Skeletal muscle tissue (tissue), 3 donors: ENCODE measurements at regions not wholly inside any gene's neighbourhood (a gene's known extent, or its start where the extent isn't known, plus 50 kb on each side); places are given as distances from the start of the nearest gene placed in this dataset.
"Not testable (repeated sequence)": the region's sequence is repeated elsewhere in the genome, so short reads cannot be mapped to it uniquely, and the experiment has no call there.

Experiments
- H3K27ac ChIP-seq: one replicate; pipeline ENCODE4 v1.7.0; 2013; ENCODE audit warnings: mild to moderate bottlenecking, low read depth, low read length, inconsistent platforms
- H3K27me3 ChIP-seq, 3 donors: one replicate each; pipeline ENCODE4 v1.7.0; 2013; ENCODE audit warnings: low read length in 3 of 3; ENCODE audit not compliant: control insufficient read depth in 3 of 3, insufficient read depth in 3 of 3
- H3K36me3 ChIP-seq, 3 donors: one replicate each; pipeline ENCODE4 v1.7.0; 2013; ENCODE audit warnings: low read length in 3 of 3; ENCODE audit not compliant: control insufficient read depth in 3 of 3, insufficient read depth in 3 of 3
- H3K4me1 ChIP-seq, 3 donors: one replicate each; pipeline ENCODE4 v1.7.0; 2013; ENCODE audit warnings: low read length in 3 of 3, mild to moderate bottlenecking in 3 of 3; ENCODE audit not compliant: control insufficient read depth in 3 of 3, insufficient read depth in 3 of 3
- H3K4me3 ChIP-seq, 3 donors: one replicate each; pipeline ENCODE4 v1.7.0; 2013; ENCODE audit warnings: low read length in 3 of 3
- H3K9ac ChIP-seq, 3 donors: one replicate each; pipeline ENCODE4 v1.7.0; 2013; ENCODE audit warnings: low read length in 3 of 3, mild to moderate bottlenecking in 3 of 3, moderate library complexity in 2 of 3, low read depth in 1 of 3
- H3K9me3 ChIP-seq, 3 donors: one replicate each; pipeline ENCODE4 v1.7.0; 2013; ENCODE audit warnings: low read length in 3 of 3; ENCODE audit not compliant: control insufficient read depth in 3 of 3
- donor health status: Osteomylitis.

DNA sequence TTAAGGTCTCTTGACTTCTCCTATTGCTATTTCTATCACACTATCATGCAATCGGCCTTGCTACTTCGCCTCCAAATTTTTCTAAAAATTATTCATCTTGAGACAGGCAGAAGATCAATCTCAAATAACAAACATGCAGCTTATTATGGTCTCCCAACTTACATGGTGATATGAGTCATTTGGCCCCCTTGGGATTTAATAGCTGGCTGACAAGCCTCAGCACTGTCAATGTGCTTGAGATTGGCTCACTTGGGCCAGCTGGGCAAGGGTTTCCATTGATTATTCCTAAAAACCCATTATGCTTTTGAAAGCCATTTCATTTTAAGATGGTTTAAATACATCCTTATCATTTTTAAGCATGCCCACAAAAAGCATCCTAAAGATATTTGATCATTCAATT lies 224.5 kb upstream of the NFIA start:
- H3K27ac ChIP-seq: no peak overlapping the region
- H3K36me3 ChIP-seq: no peaks in the 10 kb centered on the region
- H3K9ac ChIP-seq: no peak overlapping the region
- peaks cover 0 to 13% (median 3%) of the 10 kb centered on the region in 3 donors for H3K4me1 ChIP-seq
- no peak overlapping the region for H3K4me3 ChIP-seq
- no peaks in the 10 kb centered on the region for H3K27me3 ChIP-seq
- H3K9me3 ChIP-seq: no peaks in the 10 kb centered on the region

DNA sequence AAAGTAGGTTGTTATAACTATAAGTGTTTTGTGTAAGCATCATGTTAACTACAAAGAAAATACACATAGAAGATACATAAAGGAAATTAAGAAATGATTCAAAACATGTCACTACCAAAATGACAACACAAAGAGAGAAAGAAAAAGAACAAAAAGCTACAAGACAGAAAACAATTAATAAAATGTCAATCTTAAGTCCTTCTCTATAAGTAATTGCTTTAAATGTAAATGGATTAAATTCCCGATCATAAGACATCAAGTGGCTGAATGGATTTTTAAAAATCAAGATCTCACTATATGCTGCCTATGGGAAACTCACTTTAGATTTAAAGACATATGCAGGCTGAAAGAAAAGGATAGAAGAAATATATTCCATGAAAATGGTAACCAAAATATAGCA lies 232.3 kb upstream of the NFIA start:
- Histone ChIP-seq H3K4me3 (no peak overlapping the region), H3K4me1 (no peaks in the 10 kb centered on the region), H3K27me3 (no peaks in the 10 kb centered on the region), H3K9me3 (peaks cover 0 to 3% (median 0%) of the 10 kb centered on the region in 3 donors), H3K9ac (no peak overlapping the region), H3K36me3 (no peaks in the 10 kb centered on the region), H3K27ac (no peak overlapping the region)

DNA sequence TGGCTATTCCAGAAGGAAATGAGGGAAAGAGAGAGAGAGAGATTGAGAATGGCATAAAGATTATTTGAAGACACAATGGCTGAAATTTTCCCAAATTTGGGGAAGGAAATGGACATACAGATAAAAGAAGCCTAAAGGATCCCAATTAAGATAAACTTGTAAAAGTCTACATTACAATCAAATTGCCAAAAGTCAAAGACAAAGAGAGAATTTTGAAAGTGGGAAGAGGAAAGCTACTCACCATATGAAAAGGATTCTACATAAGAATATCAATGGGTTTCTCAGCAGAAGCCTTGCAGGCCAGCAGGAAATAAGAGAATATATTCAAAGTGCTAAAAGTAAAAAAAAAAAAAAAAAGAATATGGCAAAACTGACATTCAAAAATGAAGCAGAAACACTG lies 233.0 kb upstream of the NFIA start:
- Histone ChIP-seq H3K27ac (no peak overlapping the region), H3K9me3 (peaks cover 0 to 3% (median 0%) of the 10 kb centered on the region in 3 donors), H3K4me3 (no peak overlapping the region), H3K36me3 (no peaks in the 10 kb centered on the region), H3K4me1 (no peaks in the 10 kb centered on the region), H3K27me3 (no peaks in the 10 kb centered on the region), H3K9ac (no peak overlapping the region)

DNA sequence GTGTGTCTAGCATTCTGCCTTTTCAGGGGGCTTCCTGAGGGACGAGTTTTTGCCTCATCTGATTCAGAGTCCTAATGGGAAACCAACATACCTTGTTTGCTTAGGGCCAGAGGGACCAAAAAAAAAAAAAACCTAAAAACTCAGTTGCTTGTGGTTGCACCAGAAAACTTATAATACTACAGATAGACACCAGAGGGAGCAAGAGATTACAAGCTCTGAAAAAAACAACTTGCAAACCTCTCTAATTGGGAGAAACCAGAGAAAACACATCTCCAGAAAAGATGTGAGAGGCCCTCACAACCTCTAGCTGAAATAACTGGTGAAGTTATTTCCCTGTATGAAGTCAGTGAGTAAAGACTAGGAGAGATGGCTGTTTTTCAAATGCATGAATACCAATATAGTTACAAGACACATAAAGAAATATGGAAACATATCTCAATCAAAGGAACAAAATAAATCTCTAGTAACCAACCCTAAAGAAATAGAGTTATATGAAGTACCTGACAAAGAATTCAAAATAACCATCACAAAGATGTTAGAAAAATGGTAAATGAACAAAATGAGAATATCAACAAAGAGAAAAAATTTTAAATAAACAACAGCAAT lies 233.7 kb upstream of the NFIA start:
- no peaks in the 10 kb centered on the region for H3K27me3 ChIP-seq
- no peaks in the 10 kb centered on the region for H3K36me3 ChIP-seq
- no peak overlapping the region for H3K4me3 ChIP-seq
- no peak overlapping the region for H3K9ac ChIP-seq
- H3K27ac ChIP-seq: no peak overlapping the region
- H3K9me3 ChIP-seq: peaks cover 0 to 3% (median 0%) of the 10 kb centered on the region in 3 donors
- H3K4me1 ChIP-seq: no peaks in the 10 kb centered on the region

DNA sequence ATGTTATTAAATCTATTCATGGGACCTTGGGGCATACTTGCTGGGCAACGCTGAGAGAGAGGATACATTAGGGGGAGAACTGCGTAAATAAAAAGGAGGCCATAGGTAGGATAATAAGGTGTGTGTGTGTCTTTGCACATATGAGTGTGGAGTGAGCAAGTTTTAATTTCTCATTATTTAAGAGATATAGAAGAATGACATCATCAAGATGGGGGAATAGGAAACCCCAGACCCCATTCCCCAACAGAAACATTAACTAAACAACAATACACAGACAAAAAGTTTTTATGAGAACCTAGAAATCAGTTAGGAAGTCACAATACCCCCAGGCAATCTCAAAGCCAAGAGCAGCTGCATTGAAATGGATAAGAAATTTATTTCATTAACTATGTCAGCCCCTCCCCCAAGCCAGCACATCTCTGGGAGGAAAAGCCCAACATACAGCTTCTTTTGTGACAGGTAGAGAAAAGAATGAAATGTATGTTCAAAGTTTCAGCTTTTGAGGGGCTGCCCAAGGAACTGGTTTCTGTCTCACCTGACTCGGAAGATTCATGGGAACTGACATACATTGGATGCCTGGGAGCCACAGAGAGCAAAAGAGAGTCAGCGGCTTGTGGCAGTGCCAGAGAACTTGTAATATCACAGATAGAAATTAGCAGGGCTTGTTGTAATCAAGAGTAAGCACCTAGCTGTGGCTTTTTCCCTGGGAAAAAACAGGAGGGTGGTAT lies 234.3 kb upstream of the NFIA start:
- Histone ChIP-seq H3K4me1 (no peaks in the 10 kb centered on the region), H3K27ac (no peak overlapping the region), H3K27me3 (no peaks in the 10 kb centered on the region), H3K9ac (no peak overlapping the region), H3K36me3 (no peaks in the 10 kb centered on the region), H3K9me3 (peaks cover 0 to 3% (median 0%) of the 10 kb centered on the region in 3 donors), H3K4me3 (no peak overlapping the region)

DNA sequence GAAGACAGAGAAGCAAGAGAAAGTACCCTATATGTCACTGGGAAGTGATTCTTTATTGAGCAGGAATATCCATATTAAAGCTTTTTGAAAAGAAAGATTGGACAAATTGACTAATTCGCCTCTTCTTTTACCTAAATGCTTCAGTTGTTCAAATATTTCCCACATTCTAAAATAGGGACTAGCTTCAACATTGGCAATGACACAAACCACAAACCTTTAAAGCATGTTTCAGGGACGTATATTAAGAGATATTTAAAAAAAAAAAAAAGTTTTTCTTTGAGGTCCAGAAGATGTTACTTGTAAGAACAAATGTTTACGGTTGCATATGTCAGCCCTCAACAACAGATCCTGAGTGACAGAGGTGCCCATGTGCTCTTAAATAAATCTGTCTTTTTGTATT lies 235.0 kb upstream of the NFIA start:
- H3K27me3 ChIP-seq: no peaks in the 10 kb centered on the region

DNA sequence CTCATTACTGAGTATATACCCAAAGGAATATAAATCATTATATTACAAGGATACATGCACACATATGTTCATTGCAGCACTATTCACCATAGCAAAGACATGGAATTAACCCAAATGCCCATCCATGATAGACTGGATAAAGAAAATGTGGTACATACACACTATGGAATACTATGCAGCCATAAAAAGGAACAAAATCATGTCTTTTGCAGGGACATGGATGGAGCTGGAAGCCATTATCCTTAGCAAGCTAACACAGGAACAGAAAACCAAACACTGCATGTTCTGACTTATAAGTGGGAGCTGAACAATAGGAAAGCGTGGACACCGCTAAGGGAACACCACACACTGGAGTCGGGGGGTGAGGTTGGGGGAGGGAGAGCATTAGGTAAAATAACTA lies 236.7 kb upstream of the NFIA start:
- H3K4me1 ChIP-seq, H3K9me3 ChIP-seq, H3K27me3 ChIP-seq, H3K27ac ChIP-seq, H3K36me3 ChIP-seq, H3K4me3 ChIP-seq, H3K9ac ChIP-seq: not testable (repeated sequence)

More for the DNA sequence above, 235.0 kb upstream of the NFIA start:
- peaks cover 0 to 3% (median 0%) of the 10 kb centered on the region in 3 donors for H3K9me3 ChIP-seq
- no peaks in the 10 kb centered on the region for H3K4me1 ChIP-seq
- no peaks in the 10 kb centered on the region for H3K36me3 ChIP-seq
- no peak overlapping the region for H3K4me3 ChIP-seq
- no peak overlapping the region for H3K27ac ChIP-seq
- H3K9ac ChIP-seq: no peak overlapping the region

DNA sequence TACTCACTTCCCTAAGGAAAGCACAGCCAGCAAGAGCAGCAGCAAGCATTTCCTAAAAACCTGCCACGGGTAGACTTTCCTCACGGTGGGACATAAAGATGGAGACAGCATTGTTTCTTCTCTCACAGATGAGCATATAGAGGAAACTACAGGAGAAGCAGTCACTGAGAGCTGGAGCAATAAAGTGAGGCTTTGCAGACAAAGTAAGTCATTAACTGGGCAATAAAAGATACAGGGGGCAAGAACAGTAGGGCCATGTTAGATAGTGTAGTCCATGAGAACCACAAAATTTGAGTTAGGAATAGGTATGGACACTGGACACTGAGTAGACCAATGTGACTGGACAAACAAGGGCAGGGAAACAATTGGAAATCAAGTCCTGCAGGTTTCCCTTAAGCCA lies 240.1 kb upstream of the NFIA start:
- Histone ChIP-seq H3K27me3 (no peaks in the 10 kb centered on the region), H3K9me3 (no peaks in the 10 kb centered on the region), H3K9ac (no peak overlapping the region), H3K36me3 (no peaks in the 10 kb centered on the region), H3K4me3 (no peak overlapping the region), H3K27ac (no peak overlapping the region), H3K4me1 (no peaks in the 10 kb centered on the region)

DNA sequence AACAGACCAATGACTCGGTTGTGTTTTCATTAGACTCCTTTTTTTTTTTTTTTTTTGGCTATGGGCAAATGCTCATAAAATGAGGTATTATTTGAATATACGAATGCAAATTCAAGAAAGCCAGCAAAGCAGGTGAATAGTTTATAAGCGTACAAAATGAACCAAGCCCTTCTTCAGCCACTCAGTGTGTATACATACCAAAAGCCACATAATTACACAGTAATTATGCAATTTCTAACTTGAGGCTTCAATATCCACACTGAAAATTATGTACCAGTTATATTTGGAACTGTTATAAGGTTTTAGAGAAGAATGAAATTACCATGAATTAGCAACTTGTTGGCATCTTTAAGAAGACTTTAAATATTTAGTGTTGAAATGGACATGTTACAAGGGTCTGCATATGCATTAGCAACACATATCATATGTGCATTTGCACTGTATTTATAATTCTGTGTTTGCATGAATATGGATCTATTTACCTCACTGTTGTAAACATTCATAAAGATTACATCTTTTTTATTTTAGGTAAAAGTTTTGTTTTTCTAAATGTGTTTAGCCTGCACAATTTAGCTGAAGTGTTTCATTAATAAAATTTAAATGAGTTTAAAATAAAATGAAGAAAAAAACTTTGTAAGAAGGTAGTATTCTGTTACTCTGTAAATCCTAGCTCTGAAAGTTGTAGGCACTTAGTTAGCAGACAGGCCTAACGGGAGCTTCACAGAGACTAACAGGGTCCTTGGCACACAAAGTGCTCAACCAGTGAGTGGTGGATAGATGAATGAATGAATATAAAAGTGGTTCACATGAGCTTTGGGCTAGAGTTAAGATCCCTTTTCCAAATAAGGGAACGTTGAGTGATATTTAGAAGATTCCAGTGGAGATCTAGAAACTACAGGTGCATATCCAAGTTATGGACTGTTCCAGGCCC lies 241.0 kb upstream of the NFIA start:
- Histone ChIP-seq H3K27me3 (no peaks in the 10 kb centered on the region), H3K9me3 (no peaks in the 10 kb centered on the region), H3K4me1 (no peaks in the 10 kb centered on the region), H3K9ac (no peak overlapping the region), H3K27ac (no peak overlapping the region), H3K36me3 (no peaks in the 10 kb centered on the region), H3K4me3 (no peak overlapping the region)

DNA sequence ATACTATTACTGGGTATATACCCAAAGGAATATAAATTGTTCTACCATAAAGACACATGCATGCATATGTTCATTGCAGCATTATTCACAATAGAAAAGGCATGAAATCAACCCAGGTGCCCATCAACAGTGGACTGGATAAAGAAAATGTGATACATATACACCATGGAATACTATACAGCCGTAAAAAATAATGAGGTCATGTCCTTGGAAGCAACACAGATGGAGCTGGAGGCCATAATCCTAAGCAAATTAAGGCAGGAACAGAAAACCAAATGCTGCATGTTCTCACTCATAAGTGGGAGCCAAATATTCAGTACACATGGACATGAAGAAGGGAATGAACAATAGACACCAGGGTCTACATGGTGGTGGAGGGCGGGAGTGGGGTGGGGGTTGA lies 241.9 kb upstream of the NFIA start:
- H3K36me3 ChIP-seq, H3K9me3 ChIP-seq, H3K27ac ChIP-seq, H3K4me3 ChIP-seq, H3K4me1 ChIP-seq, H3K27me3 ChIP-seq, H3K9ac ChIP-seq: not testable (repeated sequence)
